ENCODE measurements at regions not wholly inside any gene's neighbourhood (a gene's known extent, or its start where the extent isn't known, plus 50 kb on each side); places are given as distances from the start of the nearest gene placed in this dataset.

- TF ChIP-seq EP300 (IDR thresholded peaks at IDR 0.05) (no peak), POLR2AphosphoS5 (IDR thresholded peaks at IDR 0.05) (no peak)
- TF ChIP-seq, protein P1, sequence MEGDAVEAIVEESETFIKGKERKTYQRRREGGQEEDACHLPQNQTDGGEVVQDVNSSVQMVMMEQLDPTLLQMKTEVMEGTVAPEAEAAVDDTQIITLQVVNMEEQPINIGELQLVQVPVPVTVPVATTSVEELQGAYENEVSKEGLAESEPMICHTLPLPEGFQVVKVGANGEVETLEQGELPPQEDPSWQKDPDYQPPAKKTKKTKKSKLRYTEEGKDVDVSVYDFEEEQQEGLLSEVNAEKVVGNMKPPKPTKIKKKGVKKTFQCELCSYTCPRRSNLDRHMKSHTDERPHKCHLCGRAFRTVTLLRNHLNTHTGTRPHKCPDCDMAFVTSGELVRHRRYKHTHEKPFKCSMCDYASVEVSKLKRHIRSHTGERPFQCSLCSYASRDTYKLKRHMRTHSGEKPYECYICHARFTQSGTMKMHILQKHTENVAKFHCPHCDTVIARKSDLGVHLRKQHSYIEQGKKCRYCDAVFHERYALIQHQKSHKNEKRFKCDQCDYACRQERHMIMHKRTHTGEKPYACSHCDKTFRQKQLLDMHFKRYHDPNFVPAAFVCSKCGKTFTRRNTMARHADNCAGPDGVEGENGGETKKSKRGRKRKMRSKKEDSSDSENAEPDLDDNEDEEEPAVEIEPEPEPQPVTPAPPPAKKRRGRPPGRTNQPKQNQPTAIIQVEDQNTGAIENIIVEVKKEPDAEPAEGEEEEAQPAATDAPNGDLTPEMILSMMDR (IDR thresholded peaks at IDR 0.05): no peak
Observed at GRCh38 chr7:91338226-91339020, 74.2 kb downstream of the FZD1 start.
